ENCODE measurements at regions not wholly inside any gene's neighbourhood (a gene's known extent, or its start where the extent isn't known, plus 50 kb on each side); places are given as distances from the start of the nearest gene placed in this dataset.

DNA sequence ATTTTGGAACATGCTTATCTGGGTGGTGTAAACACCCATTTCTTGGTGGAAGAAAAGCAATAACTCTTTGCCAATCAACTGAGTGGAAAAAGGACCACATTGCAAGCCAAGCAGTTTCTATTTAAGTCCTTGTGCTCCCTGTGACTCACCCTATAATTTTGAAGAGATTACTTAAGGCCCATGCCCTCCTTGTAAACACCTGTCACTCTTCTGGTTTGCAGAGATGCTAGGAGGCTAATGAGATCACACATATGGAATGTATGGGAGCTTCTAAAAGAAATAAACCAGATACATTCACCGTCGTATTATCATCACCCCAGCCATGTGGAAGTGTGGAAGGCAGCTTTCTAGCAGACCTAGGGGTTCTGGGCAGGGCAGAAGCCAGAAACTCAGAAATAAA lies 337.1 kb downstream of the GADD45G start:
- H3K9me3 ChIP-seq (ENCODE audit: control insufficient read depth, low read length): no peaks in the 10 kb centered on the region
- 0 to 9% methylated on average over 2 of the region's 2 CpGs for WGBS, 2 donors
- no peaks in the 10 kb centered on the region for H3K36me3 ChIP-seq (ENCODE audit: control insufficient read depth in 1 of 2, insufficient read depth in 2 of 2, low read length in 1 of 2)
- intact Hi-C loops (cut with DNase I): loop anchor here in 1 of 2 donors (5.0 kb wide), 1 partner anchor 60 kb away; no protein-coding TSS in a partner anchor
- peak overlapping the region in 1 of 2 donors; percentile 78 for H3K27ac ChIP-seq (ENCODE audit: low read depth in 1 of 2, low read length in 2 of 2)
- no peaks in the 10 kb centered on the region for H3K4me1 ChIP-seq (ENCODE audit: control insufficient read depth in 1 of 2, insufficient read depth in 2 of 2, low read length in 2 of 2)
- H3K27me3 ChIP-seq (ENCODE audit: control insufficient read depth in 1 of 2, insufficient read depth in 2 of 2, low read length in 1 of 2): no peaks in the 10 kb centered on the region
- peak; percentile 82 for ATAC-seq (ENCODE audit: low FRiP score)
- H3K4me3 ChIP-seq (ENCODE audit: low read length in 2 of 2): no peak overlapping the region
- DNase-seq: no peak

DNA sequence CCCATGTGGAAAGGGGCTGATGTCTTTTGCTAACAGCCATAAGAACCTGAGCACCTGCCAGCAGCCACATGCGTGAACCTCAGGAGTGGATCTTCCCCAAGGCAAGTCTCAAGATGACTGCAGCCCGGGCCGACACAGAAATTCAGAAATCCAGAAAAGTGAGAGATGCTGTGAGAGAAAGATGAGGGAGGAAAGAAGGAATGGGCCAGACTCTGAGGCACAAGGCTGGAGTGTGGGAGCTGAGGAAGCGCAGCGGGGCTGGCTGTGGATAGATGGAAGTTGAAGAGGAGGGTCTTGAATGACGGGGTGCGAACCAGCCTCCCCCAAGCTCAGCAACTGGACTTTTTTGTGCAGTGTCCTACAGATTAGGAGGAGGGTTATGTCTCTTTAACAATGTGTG lies 337.8 kb downstream of the GADD45G start:
- WGBS, 2 donors: 96 to 100% methylated on average over 7 of the region's 7 CpGs
- ATAC-seq (ENCODE audit: low FRiP score) (no peak), DNase-seq (no peak)
- H3K27me3 ChIP-seq (ENCODE audit: control insufficient read depth in 1 of 2, insufficient read depth in 2 of 2, low read length in 1 of 2): no peaks in the 10 kb centered on the region
- intact Hi-C loops (cut with DNase I): loop anchor here in 1 of 2 donors (5.0 kb wide), 1 partner anchor 60 kb away; no protein-coding TSS in a partner anchor
- H3K27ac ChIP-seq (ENCODE audit: low read depth in 1 of 2, low read length in 2 of 2): no peak overlapping the region
- H3K4me3 ChIP-seq (ENCODE audit: low read length in 2 of 2): no peak overlapping the region
- H3K9me3 ChIP-seq (ENCODE audit: control insufficient read depth, low read length): no peaks in the 10 kb centered on the region
- no peaks in the 10 kb centered on the region for H3K4me1 ChIP-seq (ENCODE audit: control insufficient read depth in 1 of 2, insufficient read depth in 2 of 2, low read length in 2 of 2)
- H3K36me3 ChIP-seq (ENCODE audit: control insufficient read depth in 1 of 2, insufficient read depth in 2 of 2, low read length in 1 of 2): no peaks in the 10 kb centered on the region

DNA sequence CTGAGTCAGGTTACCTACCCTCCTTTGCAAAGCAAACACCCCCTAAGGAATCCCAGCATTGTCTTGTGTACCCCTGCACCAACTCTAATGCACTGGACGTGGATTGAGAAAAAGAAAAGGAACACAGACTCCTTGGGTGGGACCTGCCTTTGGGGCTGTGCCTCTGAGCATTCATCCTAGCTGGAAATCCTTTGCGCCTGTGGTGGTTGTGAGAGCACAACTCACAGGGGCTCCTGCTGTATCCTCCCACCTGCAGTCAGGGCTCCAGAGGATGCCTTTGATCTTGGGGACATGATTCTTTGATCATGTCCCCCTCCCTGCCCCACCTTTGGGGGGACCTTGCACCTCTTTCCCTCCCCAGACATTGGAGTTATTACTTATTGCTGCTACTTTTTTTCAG lies 338.5 kb downstream of the GADD45G start:
- WGBS, 2 donors: 92 to 100% methylated on average over 2 of the region's 2 CpGs
- H3K27me3 ChIP-seq (ENCODE audit: control insufficient read depth in 1 of 2, insufficient read depth in 2 of 2, low read length in 1 of 2): no peaks in the 10 kb centered on the region

DNA sequence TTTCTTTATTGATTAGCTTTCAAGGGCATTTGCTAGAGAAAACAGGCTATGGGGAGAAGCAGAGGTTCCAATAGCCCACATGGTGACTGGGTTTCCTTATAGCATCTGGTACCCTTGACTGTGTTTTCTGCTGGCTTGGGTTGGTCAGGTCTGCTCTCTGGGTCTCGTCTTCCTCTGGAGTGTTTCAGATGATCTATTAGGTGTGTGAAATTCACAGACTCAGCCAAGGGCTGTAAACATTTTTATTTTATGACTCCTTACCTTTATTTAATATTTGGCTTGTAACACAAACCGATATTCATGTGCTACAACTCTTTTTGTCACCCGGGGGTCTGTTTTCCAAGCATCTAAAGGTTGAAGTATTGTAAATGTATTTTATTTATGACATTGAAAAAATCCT lies 338.9 kb downstream of the GADD45G start:
- ATAC-seq (ENCODE audit: low FRiP score): no peak
- H3K27ac ChIP-seq (ENCODE audit: low read depth in 1 of 2, low read length in 2 of 2): no peak overlapping the region
- H3K4me1 ChIP-seq (ENCODE audit: control insufficient read depth in 1 of 2, insufficient read depth in 2 of 2, low read length in 2 of 2): no peaks in the 10 kb centered on the region
- no peaks in the 10 kb centered on the region for H3K9me3 ChIP-seq (ENCODE audit: control insufficient read depth, low read length)
- H3K27me3 ChIP-seq (ENCODE audit: control insufficient read depth in 1 of 2, insufficient read depth in 2 of 2, low read length in 1 of 2): no peaks in the 10 kb centered on the region
- 96 to 97% methylated on average over 3 of the region's 3 CpGs for WGBS, 2 donors
- no peak for DNase-seq
- H3K4me3 ChIP-seq (ENCODE audit: low read length in 2 of 2): no peak overlapping the region
- H3K36me3 ChIP-seq (ENCODE audit: control insufficient read depth in 1 of 2, insufficient read depth in 2 of 2, low read length in 1 of 2): no peaks in the 10 kb centered on the region
- intact Hi-C loops (cut with DNase I): loop anchor here in 1 of 2 donors (5.0 kb wide), 1 partner anchor 59 kb away; no protein-coding TSS in a partner anchor

More for the DNA sequence above, 338.5 kb downstream of the GADD45G start:
- DNase-seq: no peak
- ATAC-seq (ENCODE audit: low FRiP score): no peak
- intact Hi-C loops (cut with DNase I): loop anchor here in 1 of 2 donors (5.0 kb wide), 1 partner anchor 59 kb away; no protein-coding TSS in a partner anchor
- no peak overlapping the region for H3K27ac ChIP-seq (ENCODE audit: low read depth in 1 of 2, low read length in 2 of 2)
- H3K4me3 ChIP-seq (ENCODE audit: low read length in 2 of 2): no peak overlapping the region
- H3K36me3 ChIP-seq (ENCODE audit: control insufficient read depth in 1 of 2, insufficient read depth in 2 of 2, low read length in 1 of 2): no peaks in the 10 kb centered on the region
- no peaks in the 10 kb centered on the region for H3K4me1 ChIP-seq (ENCODE audit: control insufficient read depth in 1 of 2, insufficient read depth in 2 of 2, low read length in 2 of 2)
- no peaks in the 10 kb centered on the region for H3K9me3 ChIP-seq (ENCODE audit: control insufficient read depth, low read length)

DNA sequence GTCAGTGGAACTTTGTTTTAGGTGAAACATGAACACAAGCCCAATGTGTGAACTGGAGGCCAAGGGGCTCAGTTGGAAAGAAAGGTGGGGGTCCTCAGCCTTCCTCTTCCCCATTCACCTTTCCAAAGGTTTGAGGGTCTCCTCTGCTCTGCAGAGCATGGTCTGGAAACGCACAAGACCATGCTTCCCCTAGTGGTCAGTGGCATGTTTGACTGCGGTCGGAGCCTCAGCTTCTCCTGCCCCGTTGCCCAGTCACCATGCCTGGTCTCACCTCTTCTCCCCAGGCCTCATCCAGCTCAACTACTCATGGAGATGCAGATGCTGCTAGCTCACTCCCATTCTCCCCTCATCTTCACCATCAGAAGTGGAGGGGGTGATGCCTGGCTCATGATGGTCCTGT lies 340.3 kb downstream of the GADD45G start:
- H3K27me3 ChIP-seq (ENCODE audit: control insufficient read depth in 1 of 2, insufficient read depth in 2 of 2, low read length in 1 of 2): no peaks in the 10 kb centered on the region
- no peaks in the 10 kb centered on the region for H3K4me1 ChIP-seq (ENCODE audit: control insufficient read depth in 1 of 2, insufficient read depth in 2 of 2, low read length in 2 of 2)

DNA sequence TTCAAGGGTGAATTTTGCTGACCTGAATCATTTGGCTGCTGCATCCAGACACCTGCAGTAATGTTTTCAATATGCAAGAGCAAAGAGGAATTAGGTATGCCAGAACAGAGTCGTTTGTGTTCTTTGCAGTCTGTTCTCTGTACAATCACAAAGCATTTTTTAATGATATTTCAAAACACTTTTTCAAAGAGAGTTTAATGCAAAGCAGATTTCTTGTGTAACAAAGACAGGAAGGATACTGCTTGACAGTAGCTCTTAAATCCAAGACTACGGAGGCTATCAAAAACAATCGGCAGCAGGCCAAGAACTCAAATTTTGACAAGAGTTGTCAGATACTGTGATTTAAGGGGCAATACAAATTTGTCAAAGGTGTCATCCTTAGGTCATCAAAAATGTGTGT lies 341.9 kb downstream of the GADD45G start:
- Histone ChIP-seq H3K4me3 (ENCODE audit: low read length in 2 of 2) (no peak overlapping the region), H3K36me3 (ENCODE audit: control insufficient read depth in 1 of 2, insufficient read depth in 2 of 2, low read length in 1 of 2) (no peaks in the 10 kb centered on the region), H3K27ac (ENCODE audit: low read depth in 1 of 2, low read length in 2 of 2) (no peak overlapping the region), H3K9me3 (ENCODE audit: control insufficient read depth, low read length) (no peaks in the 10 kb centered on the region), H3K4me1 (ENCODE audit: control insufficient read depth in 1 of 2, insufficient read depth in 2 of 2, low read length in 2 of 2) (no peaks in the 10 kb centered on the region), H3K27me3 (ENCODE audit: control insufficient read depth in 1 of 2, insufficient read depth in 2 of 2, low read length in 1 of 2) (no peaks in the 10 kb centered on the region)
- intact Hi-C loops (cut with DNase I): no loop called here
- DNase-seq (no peak), ATAC-seq (ENCODE audit: low FRiP score) (no peak)
- WGBS, 2 donors: 85 to 88% methylated on average over 3 of the region's 3 CpGs

More for the DNA sequence above, 340.3 kb downstream of the GADD45G start:
- no peak overlapping the region for H3K4me3 ChIP-seq (ENCODE audit: low read length in 2 of 2)
- intact Hi-C loops (cut with DNase I): no loop called here
- no peaks in the 10 kb centered on the region for H3K9me3 ChIP-seq (ENCODE audit: control insufficient read depth, low read length)
- H3K36me3 ChIP-seq (ENCODE audit: control insufficient read depth in 1 of 2, insufficient read depth in 2 of 2, low read length in 1 of 2): no peaks in the 10 kb centered on the region
- DNase-seq (no peak), ATAC-seq (ENCODE audit: low FRiP score) (no peak)
- no peak overlapping the region for H3K27ac ChIP-seq (ENCODE audit: low read depth in 1 of 2, low read length in 2 of 2)
- WGBS, 2 donors: 83 to 94% methylated on average over 4 of the region's 4 CpGs

DNA sequence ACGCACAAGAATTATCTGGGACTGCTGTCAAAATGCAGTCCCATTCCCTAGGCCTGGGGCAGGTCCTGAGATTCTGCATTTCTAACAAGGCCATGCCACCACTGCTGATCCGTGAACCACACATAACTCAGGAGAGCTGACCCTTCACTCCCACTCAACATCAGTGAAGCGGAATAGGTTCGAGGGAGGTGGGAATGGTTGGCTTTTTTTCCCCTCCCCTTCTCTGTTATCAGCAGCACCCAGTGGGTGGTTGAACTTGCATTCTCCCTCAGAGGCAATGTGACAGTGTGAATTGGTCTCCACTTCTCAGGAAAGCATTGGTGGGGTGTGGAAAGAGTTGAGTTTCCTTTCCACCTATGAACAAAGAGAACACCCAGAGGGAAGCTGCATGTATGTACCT lies 344.3 kb downstream of the GADD45G start:
- Histone ChIP-seq H3K27ac (ENCODE audit: low read depth in 1 of 2, low read length in 2 of 2) (no peak overlapping the region), H3K27me3 (ENCODE audit: control insufficient read depth in 1 of 2, insufficient read depth in 2 of 2, low read length in 1 of 2) (no peaks in the 10 kb centered on the region), H3K4me1 (ENCODE audit: control insufficient read depth in 1 of 2, insufficient read depth in 2 of 2, low read length in 2 of 2) (no peaks in the 10 kb centered on the region), H3K9me3 (ENCODE audit: control insufficient read depth, low read length) (no peaks in the 10 kb centered on the region), H3K4me3 (ENCODE audit: low read length in 2 of 2) (no peak overlapping the region), H3K36me3 (ENCODE audit: control insufficient read depth in 1 of 2, insufficient read depth in 2 of 2, low read length in 1 of 2) (no peaks in the 10 kb centered on the region)
- WGBS, 2 donors: 90 to 95% methylated on average over 4 of the region's 4 CpGs
- intact Hi-C loops (cut with DNase I): no loop called here
- ATAC-seq (ENCODE audit: low FRiP score) (no peak), DNase-seq (no peak)

DNA sequence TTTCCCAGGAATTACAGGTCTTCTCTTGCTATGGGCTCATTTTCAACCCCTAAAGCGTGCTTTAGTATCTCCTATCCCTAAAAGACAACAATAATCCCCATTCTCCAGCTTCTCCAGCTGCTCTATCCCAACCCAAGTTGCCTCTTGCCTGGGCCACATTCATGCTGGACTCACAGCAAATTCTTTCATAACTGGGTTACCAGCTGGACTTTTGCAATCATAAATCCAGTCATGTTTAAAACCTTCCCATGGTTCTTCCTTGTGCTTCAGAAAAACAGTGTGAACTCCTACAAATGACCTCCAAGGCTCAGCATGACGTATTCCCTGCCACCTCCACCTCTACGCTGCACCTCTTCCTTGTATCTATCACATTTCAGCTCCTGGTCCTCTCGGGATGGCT lies 346.9 kb downstream of the GADD45G start:
- Histone ChIP-seq H3K36me3 (ENCODE audit: control insufficient read depth in 1 of 2, insufficient read depth in 2 of 2, low read length in 1 of 2) (no peaks in the 10 kb centered on the region), H3K9me3 (ENCODE audit: control insufficient read depth, low read length) (no peaks in the 10 kb centered on the region), H3K4me3 (ENCODE audit: low read length in 2 of 2) (no peak overlapping the region), H3K4me1 (ENCODE audit: control insufficient read depth in 1 of 2, insufficient read depth in 2 of 2, low read length in 2 of 2) (no peaks in the 10 kb centered on the region), H3K27ac (ENCODE audit: low read depth in 1 of 2, low read length in 2 of 2) (no peak overlapping the region), H3K27me3 (ENCODE audit: control insufficient read depth in 1 of 2, insufficient read depth in 2 of 2, low read length in 1 of 2) (no peaks in the 10 kb centered on the region)
- intact Hi-C loops (cut with DNase I): no loop called here
- WGBS, 2 donors: 95 to 96% methylated on average over 4 of the region's 4 CpGs
- DNase-seq (no peak), ATAC-seq (ENCODE audit: low FRiP score) (no peak)

DNA sequence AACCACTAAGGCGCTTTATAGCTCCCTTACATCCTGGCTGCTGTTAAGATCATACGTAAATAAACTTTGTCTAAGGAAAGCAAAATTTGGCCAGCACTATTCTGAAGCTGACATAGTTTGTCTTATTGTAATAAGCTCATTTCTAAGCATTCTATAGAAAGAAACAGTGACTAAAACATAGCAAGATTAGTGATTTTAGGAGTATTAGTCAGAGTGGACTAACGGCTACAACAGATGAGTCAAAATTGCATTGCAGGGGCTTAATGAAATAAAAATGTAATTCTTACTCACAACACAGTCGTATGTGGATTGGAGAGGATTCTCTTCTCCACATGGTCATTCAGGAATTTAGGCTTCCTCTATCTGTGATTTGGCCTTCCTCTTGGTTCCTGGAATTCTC lies 347.6 kb downstream of the GADD45G start:
- WGBS, 2 donors: 81 to 82% methylated on average over 4 of the region's 4 CpGs
- Histone ChIP-seq H3K36me3 (ENCODE audit: control insufficient read depth in 1 of 2, insufficient read depth in 2 of 2, low read length in 1 of 2) (no peaks in the 10 kb centered on the region), H3K27me3 (ENCODE audit: control insufficient read depth in 1 of 2, insufficient read depth in 2 of 2, low read length in 1 of 2) (no peaks in the 10 kb centered on the region), H3K27ac (ENCODE audit: low read depth in 1 of 2, low read length in 2 of 2) (no peak overlapping the region), H3K4me3 (ENCODE audit: low read length in 2 of 2) (no peak overlapping the region), H3K9me3 (ENCODE audit: control insufficient read depth, low read length) (no peaks in the 10 kb centered on the region), H3K4me1 (ENCODE audit: control insufficient read depth in 1 of 2, insufficient read depth in 2 of 2, low read length in 2 of 2) (no peaks in the 10 kb centered on the region)
- ATAC-seq (ENCODE audit: low FRiP score) (no peak), DNase-seq (no peak)
- intact Hi-C loops (cut with DNase I): no loop called here
